ENCODE measurements at regions not wholly inside any gene's neighbourhood (a gene's known extent, or its start where the extent isn't known, plus 50 kb on each side); places are given as distances from the start of the nearest gene placed in this dataset.

DNA sequence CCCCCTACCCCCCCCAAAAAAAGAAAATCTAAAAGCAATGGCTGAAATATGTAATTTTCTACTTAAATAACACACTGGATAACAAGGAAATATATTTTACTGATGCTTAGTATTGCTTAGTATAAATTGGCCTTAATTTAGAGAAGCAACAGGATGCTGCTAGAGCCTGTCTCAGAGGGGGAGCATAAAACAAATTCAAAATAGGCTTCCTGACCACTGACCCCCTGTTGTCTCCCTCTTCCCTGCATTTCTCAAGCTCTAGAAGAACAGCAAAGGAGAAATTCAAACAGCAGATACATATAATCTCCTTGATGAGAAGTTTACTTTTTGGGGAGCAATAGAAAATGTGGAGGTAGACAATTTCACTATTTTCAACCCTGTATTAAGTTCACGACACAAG is 631.1 kb upstream of the GJE1 start:
- no peak overlapping the region for H3K4me3 ChIP-seq (ENCODE audit: low read length)
- TF ChIP-seq, protein P1, sequence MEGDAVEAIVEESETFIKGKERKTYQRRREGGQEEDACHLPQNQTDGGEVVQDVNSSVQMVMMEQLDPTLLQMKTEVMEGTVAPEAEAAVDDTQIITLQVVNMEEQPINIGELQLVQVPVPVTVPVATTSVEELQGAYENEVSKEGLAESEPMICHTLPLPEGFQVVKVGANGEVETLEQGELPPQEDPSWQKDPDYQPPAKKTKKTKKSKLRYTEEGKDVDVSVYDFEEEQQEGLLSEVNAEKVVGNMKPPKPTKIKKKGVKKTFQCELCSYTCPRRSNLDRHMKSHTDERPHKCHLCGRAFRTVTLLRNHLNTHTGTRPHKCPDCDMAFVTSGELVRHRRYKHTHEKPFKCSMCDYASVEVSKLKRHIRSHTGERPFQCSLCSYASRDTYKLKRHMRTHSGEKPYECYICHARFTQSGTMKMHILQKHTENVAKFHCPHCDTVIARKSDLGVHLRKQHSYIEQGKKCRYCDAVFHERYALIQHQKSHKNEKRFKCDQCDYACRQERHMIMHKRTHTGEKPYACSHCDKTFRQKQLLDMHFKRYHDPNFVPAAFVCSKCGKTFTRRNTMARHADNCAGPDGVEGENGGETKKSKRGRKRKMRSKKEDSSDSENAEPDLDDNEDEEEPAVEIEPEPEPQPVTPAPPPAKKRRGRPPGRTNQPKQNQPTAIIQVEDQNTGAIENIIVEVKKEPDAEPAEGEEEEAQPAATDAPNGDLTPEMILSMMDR (IDR thresholded peaks at IDR 0.05; ENCODE audit: insufficient read depth, low read depth, low read length, missing control alignments), result no peak
- DNase-seq (ENCODE audit: low read depth), result no peak

DNA sequence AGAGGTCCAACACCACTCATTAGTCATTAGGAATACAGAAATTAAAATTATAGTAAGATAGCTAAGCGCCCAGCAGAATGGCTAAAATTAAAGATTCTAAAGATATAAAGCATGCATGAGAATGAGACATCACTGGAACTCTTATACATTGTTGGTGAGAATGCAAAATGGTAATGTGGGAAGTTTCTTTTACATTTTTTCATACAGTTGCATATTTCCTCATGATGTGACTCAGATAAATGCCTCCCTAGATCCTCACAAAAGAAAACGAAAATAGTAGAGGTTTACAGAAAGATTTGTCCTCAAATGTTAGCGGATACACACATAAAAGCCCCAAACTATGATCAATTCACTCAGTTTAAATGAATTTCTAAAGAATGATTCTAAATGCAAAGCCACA is 633.7 kb upstream of the GJE1 start:
- no peak for DNase-seq (ENCODE audit: low read depth)
- no peak overlapping the region for H3K4me3 ChIP-seq (ENCODE audit: low read length)
- TF ChIP-seq, protein P1 (IDR thresholded peaks at IDR 0.05; ENCODE audit: insufficient read depth, low read depth, low read length, missing control alignments), result no peak

DNA sequence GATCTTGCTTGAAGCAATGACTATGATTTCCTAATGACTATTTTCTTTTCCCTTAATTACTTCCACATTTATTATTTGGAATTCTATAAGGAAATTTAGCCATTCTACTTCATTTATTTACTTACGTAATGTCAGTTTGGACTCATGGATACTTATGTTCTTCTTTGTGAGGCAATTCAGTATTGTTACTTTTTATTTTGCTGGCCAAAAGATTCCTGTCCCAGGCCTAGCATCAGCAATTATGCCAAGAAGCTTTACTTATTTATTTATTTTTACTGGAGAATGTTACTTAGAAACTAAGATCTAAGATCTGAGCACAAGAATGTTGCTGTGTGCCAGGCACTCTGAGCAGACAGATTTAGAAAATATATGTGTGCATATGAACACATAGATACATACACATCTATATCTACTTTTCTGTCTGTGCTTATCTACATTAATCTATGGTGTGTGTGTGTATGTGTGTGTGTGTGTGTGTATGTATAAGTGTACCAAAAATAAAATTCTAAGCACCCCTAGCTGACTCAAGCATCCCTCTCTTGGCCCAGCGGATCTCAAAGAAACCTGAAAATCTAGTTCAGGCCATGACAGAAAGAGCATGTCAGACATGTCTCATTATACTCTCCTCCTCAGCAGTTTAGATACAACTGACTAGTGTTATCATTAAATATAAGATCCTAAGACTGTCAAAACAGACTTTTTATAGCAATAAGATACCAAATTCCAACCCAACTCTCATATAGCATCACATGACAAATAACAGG is 640.0 kb upstream of the GJE1 start:
- TF ChIP-seq, protein P1 (IDR thresholded peaks at IDR 0.05; ENCODE audit: insufficient read depth, low read depth, low read length, missing control alignments), result no peak

DNA sequence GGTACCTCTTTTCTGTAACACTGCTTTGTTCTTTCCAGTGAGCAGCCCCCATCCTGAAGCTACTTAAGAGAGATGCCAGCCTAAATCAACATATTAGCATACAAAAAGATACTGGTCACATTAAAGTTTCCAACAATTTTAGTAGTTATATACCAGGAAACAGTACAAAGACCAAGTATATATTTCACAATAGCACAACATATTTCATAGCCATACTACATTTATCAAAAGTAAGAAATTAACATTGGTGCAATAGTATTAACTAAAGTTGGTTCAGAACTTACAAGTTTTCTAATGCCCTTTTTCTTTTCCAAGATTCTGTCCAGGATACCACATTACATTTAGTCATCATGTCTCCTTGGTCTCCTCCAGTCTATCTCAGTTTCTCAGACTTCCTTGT is 641.0 kb upstream of the GJE1 start:
- H3K4me3 ChIP-seq (ENCODE audit: low read length), result no peak overlapping the region
- TF ChIP-seq, protein P1 (IDR thresholded peaks at IDR 0.05; ENCODE audit: insufficient read depth, low read depth, low read length, missing control alignments), result no peak
- DNase-seq (ENCODE audit: low read depth), result no peak

More for the DNA sequence above, 640.0 kb upstream of the GJE1 start:
- no peak overlapping the region for H3K4me3 ChIP-seq (ENCODE audit: low read length)
- DNase-seq (ENCODE audit: low read depth), result peak; percentile 72

DNA sequence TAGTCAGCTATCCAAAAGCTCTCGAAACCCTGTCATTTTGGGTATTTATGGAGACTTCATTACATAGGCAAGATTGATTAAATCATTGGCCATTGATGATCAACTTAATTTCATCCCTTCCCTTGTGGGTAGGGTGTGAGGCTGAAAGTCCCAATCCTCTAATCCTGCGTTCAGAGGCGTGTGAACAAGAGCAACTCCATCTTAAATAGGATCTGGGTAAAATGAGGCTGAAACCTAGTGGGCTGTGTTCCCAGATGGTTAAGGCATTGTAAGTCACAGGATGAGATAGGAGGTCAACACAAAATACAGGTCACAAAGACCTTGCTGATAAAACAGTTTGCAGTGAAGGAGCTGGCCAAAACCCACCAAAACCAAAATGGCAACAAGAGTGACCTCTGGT is 641.7 kb upstream of the GJE1 start:
- no peak overlapping the region for H3K4me3 ChIP-seq (ENCODE audit: low read length)
- no peak for DNase-seq (ENCODE audit: low read depth)
- TF ChIP-seq, protein P1 (IDR thresholded peaks at IDR 0.05; ENCODE audit: insufficient read depth, low read depth, low read length, missing control alignments), result no peak

DNA sequence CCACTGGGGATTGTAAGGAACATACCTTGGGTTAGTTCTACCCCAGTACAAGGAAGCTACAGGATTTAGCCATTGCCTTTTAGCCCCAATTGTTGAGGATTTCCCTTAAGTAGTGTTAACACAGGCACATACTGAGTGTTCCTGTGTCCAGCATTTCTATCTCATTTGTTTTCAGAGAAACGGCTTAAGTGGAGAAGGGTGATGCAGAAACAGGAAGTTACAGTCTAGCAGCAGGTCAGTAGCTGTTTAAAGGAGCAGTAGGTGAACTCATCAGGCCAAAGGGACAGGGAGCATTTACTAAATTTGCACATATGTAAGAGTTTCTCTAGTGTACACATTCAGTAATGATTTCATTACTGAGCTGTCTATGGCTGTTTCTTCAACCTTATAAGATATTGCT is 644.2 kb upstream of the GJE1 start:
- DNase-seq (ENCODE audit: low read depth), result peak; percentile 16
- TF ChIP-seq, protein P1 (IDR thresholded peaks at IDR 0.05; ENCODE audit: insufficient read depth, low read depth, low read length, missing control alignments), result no peak
- H3K4me3 ChIP-seq (ENCODE audit: low read length), result no peak overlapping the region

DNA sequence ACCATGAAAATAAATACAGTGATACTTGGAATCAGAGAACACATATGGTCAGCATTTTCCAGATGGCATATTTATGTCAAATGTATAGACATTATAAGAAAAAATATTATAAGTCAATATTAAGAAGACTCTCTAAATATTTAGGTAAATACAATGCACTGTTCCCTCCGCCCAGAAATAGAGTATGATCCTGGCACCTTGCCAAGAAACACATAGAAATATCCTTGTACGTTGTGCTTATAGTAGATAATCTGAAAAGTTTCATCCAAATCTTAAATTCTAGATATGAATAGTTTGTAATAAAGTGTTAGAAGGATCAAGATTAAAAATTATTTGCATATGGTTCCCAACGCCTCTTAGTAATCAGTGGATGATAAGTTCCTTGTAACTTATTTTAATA is 645.8 kb upstream of the GJE1 start:
- H3K4me3 ChIP-seq (ENCODE audit: low read length), result no peak overlapping the region
- no peak for DNase-seq (ENCODE audit: low read depth)
- TF ChIP-seq, protein P1 (IDR thresholded peaks at IDR 0.05; ENCODE audit: insufficient read depth, low read depth, low read length, missing control alignments), result no peak

Data from epithelial cell of esophagus (primary cell).